HepG2 (cell line): ENCODE measurements at regions not wholly inside any gene's neighbourhood (a gene's known extent, or its start where the extent isn't known, plus 50 kb on each side); places are given as distances from the start of the nearest gene placed in this dataset.

Experiments used
- ATAC-seq: fragments of 200-7000 bp; cut with Tn5 transposase; 3 replicates; pipeline ENCODE4 v1.9.1; 2020; ENCODE audit warnings: mild to moderate bottlenecking, moderate library complexity
- BruUV-seq: library from RNA; stranded (reverse); fragments of 400-500 nt; replicated peaks from 2 replicates; lab custom pipeline; 2021; lab: Mats Ljungman, UMichigan
- CTCF ChIA-PET: fragments of 300-600 bp; formaldehyde crosslinking; extraction: SDS; loops from one replicate; lab custom pipeline; 2021; ENCODE audit warnings: low total read pairs, inconsistent platforms, low intra/inter-chr PET ratio; lab: Yijun Ruan, JAX
- POLR2A ChIA-PET: fragments of 350-600 bp; sonication (Branson Sonifier 250); formaldehyde crosslinking; loops from one replicate; lab custom pipeline; 2020; ENCODE audit warnings: antibody characterized with exemption, inconsistent platforms; lab: Yijun Ruan, JAX
- DNase-seq: peaks from one replicate; pipeline ENCODE4 v3.0.0-alpha.2; 2015; ENCODE audit warnings: low spot score
- FAIRE-seq: peaks from 3 replicates; lab custom pipeline; 2011; peaks lifted over from hg19 to GRCh38; lab: Jason Lieb, UNC
- H2AFZ ChIP-seq: one replicate; pipeline ENCODE4 v1.6.1; 2011; ENCODE audit warnings: low read length, inconsistent platforms
- H3K27ac ChIP-seq: fragments of 300-600 bp; 3 replicates; pipeline ENCODE4 v1.8.0; 2011; ENCODE audit warnings: mixed run types, mild to moderate bottlenecking, mixed read lengths, low read length, inconsistent platforms; ENCODE audit not compliant: insufficient read depth; ENCODE audit errors: extremely low read length
- H3K27me3 ChIP-seq, 2 experiments: fragments of 200-600 bp in 1 of 2; 2 replicates in 1 of 2; 3 replicates in 1 of 2; pipeline versions ENCODE4 v1.6.0 to v1.8.0; 2011; ENCODE audit warnings: low read length in 2 of 2, mild to moderate bottlenecking in 2 of 2, moderate library complexity in 2 of 2, inconsistent platforms in 1 of 2; ENCODE audit not compliant: insufficient read depth in 2 of 2, control insufficient read depth in 1 of 2
- H3K36me3 ChIP-seq, 2 experiments: fragments of 200-600 bp in 1 of 2; replicated peaks in 1 of 2; 2 replicates in 1 of 2; 3 replicates in 1 of 2; pipeline versions ENCODE4 v1.5.1 to v1.8.0; 2011; ENCODE audit warnings: low read length in 2 of 2, inconsistent platforms in 1 of 2; ENCODE audit not compliant: insufficient read depth in 2 of 2, control insufficient read depth in 1 of 2
- H3K4me1 ChIP-seq: 2 replicates; pipeline ENCODE4 v1.5.1; 2012; ENCODE audit warnings: low read length, inconsistent platforms; ENCODE audit not compliant: insufficient read depth
- H3K4me2 ChIP-seq: 2 replicates; pipeline ENCODE4 v1.6.0; 2011; ENCODE audit warnings: low read depth, low read length, inconsistent platforms
- H3K4me3 ChIP-seq, 3 experiments: fragments of 200-600 bp in 1 of 3; sonication (generic), shearing (Covaris generic) in 1 of 3; replicated peaks in 1 of 3; 2 replicates each; pipeline ENCODE4 v1.5.1; 2011 to 2016; ENCODE audit warnings: low read length in 3 of 3, inconsistent platforms in 2 of 3, low read depth in 2 of 3, mild to moderate bottlenecking in 2 of 3, control low read depth in 1 of 3, mixed read lengths in 1 of 3; ENCODE audit not compliant: insufficient read depth in 1 of 3
- H3K79me2 ChIP-seq: one replicate; pipeline ENCODE4 v1.6.1; 2011; ENCODE audit warnings: low read length, inconsistent platforms; ENCODE audit not compliant: insufficient read depth
- H3K9ac ChIP-seq: 2 replicates; pipeline ENCODE4 v1.6.0; 2011; ENCODE audit warnings: mild to moderate bottlenecking, low read depth, low read length, inconsistent platforms; ENCODE audit not compliant: insufficient read depth
- H3K9me3 ChIP-seq: 2 replicates; pipeline ENCODE4 v1.5.1; 2012; ENCODE audit warnings: mild to moderate bottlenecking, low read length
- H4K20me1 ChIP-seq: 2 replicates; pipeline ENCODE4 v1.6.0; 2011; ENCODE audit warnings: inconsistent platforms, mild to moderate bottlenecking, low read length, moderate library complexity; ENCODE audit not compliant: insufficient read depth
- SETDB1 ChIP-seq: sonication (generic); formaldehyde crosslinking; IDR thresholded peaks from 2 replicates; pipeline ENCODE4 v1.5.1; 2020; ENCODE audit warnings: missing genetic modification reagents, mild to moderate bottlenecking, borderline replicate concordance
- WGBS: methylation state at CpG from one replicate; pipeline ENCODE4 v1.1.6; 2017; ENCODE audit warnings: low lambda C conversion rate; 5-methylcytosine and 5-hydroxymethylcytosine counted together
- in situ Hi-C: cut with HindIII; loops from 2 replicates; pipeline ENCODE4 v1.10.0; 2017; ENCODE audit warnings: low pct_unique_long_range_greater_than_20kb; ENCODE audit not compliant: extremely low pct_ligation_motif_present
- intact Hi-C: fragments of 100-400 bp; cut with micrococcal nuclease; formaldehyde crosslinking; loops from one replicate; pipeline ENCODE4 v1.10.0; 2022; ENCODE audit not compliant: unreplicated experiment
- TF ChIP-seq, protein P1 (sequence below): sonication (generic); formaldehyde crosslinking; IDR thresholded peaks from 2 replicates; pipeline ENCODE4 v1.4.0; 2020; ENCODE audit warnings: missing genetic modification reagents, mild to moderate bottlenecking, borderline replicate concordance
- TF ChIP-seq, protein P2 (sequence below): sonication (generic); formaldehyde crosslinking; IDR thresholded peaks from 2 replicates; pipeline ENCODE4 v1.8.1; 2023; ENCODE audit warnings: mild to moderate bottlenecking, inconsistent platforms, moderate library complexity, missing genetic modification reagents, borderline replicate concordance
- TF ChIP-seq, protein P3 (sequence below): sonication (generic); formaldehyde crosslinking; IDR thresholded peaks from 2 replicates; pipeline ENCODE4 v1.8.1; 2023; ENCODE audit warnings: missing genetic modification reagents, inconsistent platforms, borderline replicate concordance

DNA sequence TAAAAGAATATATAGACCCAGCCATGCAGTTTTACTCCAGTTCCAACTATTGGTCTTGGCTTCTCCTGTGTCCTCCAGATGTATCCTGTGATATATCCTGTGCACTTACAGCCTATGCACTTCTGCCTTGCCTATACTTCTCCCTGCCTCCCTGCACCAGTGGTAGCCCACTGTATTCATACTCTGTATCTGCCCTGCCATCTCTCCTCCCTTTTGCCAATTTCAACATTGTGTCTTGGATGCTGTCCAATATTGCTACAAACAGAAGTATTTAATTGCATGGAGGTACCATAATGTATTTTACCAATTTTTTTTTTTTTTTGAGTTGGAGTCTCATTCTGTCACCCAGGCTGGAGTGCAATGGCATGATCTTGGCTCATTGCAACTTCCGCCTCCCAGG, 242.7 kb downstream of the HAPSTR1 start:
- WGBS: 91% methylated on average over 1 of the region's 1 CpG
- H3K4me1 ChIP-seq: no peaks in the 10 kb centered on the region
- ChIA-PET CTCF (no interaction called here), POLR2A (no interaction called here)
- H2AFZ ChIP-seq: no peak overlapping the region
- peaks cover 0 to 18% of the 10 kb centered on the region in 2 experiments; a peak in 3 of 5 replicates for H3K27me3 ChIP-seq
- TF ChIP-seq SETDB1 (CRISPR knock-in tag): no peak
- TF ChIP-seq, protein P1, sequence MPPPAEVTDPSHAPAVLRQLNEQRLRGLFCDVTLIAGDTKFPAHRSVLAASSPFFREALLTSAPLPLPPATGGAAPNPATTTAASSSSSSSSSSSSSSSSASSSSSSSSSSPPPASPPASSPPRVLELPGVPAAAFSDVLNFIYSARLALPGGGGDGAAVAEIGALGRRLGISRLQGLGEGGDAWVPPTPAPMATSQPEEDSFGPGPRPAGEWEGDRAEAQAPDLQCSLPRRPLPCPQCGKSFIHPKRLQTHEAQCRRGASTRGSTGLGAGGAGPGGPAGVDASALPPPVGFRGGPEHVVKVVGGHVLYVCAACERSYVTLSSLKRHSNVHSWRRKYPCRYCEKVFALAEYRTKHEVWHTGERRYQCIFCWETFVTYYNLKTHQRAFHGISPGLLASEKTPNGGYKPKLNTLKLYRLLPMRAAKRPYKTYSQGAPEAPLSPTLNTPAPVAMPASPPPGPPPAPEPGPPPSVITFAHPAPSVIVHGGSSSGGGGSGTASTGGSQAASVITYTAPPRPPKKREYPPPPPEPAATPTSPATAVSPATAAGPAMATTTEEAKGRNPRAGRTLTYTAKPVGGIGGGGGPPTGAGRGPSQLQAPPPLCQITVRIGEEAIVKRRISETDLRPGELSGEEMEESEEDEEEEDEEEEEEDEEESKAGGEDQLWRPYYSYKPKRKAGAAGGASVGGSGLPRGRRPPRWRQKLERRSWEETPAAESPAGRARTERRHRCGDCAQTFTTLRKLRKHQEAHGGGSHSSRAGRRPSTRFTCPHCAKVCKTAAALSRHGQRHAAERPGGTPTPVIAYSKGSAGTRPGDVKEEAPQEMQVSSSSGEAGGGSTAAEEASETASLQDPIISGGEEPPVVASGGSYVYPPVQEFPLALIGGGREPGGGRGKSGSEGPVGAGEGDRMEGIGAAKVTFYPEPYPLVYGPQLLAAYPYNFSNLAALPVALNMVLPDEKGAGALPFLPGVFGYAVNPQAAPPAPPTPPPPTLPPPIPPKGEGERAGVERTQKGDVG (CRISPR knock-in tag): no peak
- TF ChIP-seq, protein P2, sequence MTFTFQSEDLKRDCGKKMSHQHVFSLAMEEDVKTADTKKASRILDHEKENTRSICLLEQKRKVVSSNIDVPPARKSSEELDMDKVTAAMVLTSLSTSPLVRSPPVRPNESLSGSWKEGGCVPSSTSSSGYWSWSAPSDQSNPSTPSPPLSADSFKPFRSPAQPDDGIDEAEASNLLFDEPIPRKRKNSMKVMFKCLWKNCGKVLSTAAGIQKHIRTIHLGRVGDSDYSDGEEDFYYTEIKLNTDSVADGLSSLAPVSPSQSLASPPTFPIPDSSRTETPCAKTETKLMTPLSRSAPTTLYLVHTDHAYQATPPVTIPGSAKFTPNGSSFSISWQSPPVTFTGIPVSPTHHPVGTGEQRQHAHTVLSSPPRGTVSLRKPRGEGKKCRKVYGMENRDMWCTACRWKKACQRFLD (CRISPR knock-in tag): no peak
- TF ChIP-seq, protein P3, sequence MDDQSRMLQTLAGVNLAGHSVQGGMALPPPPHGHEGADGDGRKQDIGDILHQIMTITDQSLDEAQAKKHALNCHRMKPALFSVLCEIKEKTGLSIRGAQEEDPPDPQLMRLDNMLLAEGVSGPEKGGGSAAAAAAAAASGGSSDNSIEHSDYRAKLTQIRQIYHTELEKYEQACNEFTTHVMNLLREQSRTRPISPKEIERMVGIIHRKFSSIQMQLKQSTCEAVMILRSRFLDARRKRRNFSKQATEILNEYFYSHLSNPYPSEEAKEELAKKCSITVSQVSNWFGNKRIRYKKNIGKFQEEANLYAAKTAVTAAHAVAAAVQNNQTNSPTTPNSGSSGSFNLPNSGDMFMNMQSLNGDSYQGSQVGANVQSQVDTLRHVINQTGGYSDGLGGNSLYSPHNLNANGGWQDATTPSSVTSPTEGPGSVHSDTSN: no peak
- BruUV-seq: no TSS peak
- H3K9ac ChIP-seq: no peak overlapping the region
- no peaks in the 10 kb centered on the region for H3K79me2 ChIP-seq
- no peak overlapping the region for H3K4me3 ChIP-seq
- intact Hi-C loops (no loop called here), in situ Hi-C loops (no loop called here)
- no peaks in the 10 kb centered on the region for H3K36me3 ChIP-seq
- no peaks in the 10 kb centered on the region for H4K20me1 ChIP-seq
- H3K4me2 ChIP-seq: no peak overlapping the region
- FAIRE-seq: no peak
- no peak overlapping the region for H3K27ac ChIP-seq
- ATAC-seq: no peak
- H3K9me3 ChIP-seq: no peaks in the 10 kb centered on the region
- DNase-seq: no peak
